ENCODE measurements at regions not wholly inside any gene's neighbourhood (a gene's known extent, or its start where the extent isn't known, plus 50 kb on each side); places are given as distances from the start of the nearest gene placed in this dataset.

DNA sequence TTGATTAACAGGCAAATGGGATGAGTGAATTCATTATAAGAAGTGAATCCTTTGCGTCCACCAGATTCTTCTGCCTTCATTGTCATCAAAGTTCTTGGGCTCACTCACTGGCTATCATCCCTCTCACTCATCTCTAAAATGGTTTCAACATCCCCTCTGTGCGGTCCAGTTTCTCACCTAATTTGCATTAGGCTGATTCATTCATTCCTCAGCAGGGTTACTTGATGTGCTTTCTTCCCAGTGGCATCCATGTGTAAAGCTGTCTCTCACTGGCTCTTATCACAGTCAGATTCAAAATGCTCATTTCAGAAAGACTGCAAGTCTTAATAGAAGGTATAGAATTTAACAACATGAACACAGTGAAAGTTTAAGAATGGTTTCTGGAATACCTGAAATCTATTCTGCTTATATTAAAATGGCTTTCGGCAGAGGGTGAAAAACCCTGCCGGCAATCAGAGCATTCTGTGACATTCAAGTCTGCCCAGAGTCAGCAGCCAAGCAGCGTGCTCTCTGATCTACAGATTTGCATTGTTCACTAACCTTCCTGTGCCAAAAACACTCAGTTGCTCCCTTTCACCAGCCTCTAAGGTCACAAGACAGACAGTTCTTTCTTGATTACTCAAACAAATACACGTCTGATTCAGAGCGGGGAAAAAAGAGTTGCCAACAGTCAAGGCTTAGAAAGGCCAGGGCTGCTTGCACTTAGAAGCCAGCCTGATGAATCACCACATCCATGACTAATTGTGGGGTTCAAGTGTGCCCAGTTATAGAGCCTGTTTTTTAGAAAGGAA lies 106.7 kb downstream of the TES start:
- Histone ChIP-seq H3K27ac (peak overlapping the region; percentile 9 to 68 (median 59)), H3K4me1 (peaks cover 26 to 28% of the 10 kb centered on the region in 2 donors), H3K27me3 (no peaks in the 10 kb centered on the region), H3K36me3 (no peaks in the 10 kb centered on the region), H3K4me3 (replicated peaks in 1 of 3) (no peak overlapping the region), H3K9me3 (no peaks in the 10 kb centered on the region)
- no peak for TF ChIP-seq POLR2A (IDR thresholded peaks at IDR 0.05)
- TF ChIP-seq, protein P1, sequence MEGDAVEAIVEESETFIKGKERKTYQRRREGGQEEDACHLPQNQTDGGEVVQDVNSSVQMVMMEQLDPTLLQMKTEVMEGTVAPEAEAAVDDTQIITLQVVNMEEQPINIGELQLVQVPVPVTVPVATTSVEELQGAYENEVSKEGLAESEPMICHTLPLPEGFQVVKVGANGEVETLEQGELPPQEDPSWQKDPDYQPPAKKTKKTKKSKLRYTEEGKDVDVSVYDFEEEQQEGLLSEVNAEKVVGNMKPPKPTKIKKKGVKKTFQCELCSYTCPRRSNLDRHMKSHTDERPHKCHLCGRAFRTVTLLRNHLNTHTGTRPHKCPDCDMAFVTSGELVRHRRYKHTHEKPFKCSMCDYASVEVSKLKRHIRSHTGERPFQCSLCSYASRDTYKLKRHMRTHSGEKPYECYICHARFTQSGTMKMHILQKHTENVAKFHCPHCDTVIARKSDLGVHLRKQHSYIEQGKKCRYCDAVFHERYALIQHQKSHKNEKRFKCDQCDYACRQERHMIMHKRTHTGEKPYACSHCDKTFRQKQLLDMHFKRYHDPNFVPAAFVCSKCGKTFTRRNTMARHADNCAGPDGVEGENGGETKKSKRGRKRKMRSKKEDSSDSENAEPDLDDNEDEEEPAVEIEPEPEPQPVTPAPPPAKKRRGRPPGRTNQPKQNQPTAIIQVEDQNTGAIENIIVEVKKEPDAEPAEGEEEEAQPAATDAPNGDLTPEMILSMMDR (IDR thresholded peaks at IDR 0.05), result no peak
- peak; percentile 50 to 51 for DNase-seq
- intact Hi-C loops (cut with DNase I), result no loop called here
- WGBS, 2 donors, result 37 to 45% methylated on average over 7 of the region's 7 CpGs

DNA sequence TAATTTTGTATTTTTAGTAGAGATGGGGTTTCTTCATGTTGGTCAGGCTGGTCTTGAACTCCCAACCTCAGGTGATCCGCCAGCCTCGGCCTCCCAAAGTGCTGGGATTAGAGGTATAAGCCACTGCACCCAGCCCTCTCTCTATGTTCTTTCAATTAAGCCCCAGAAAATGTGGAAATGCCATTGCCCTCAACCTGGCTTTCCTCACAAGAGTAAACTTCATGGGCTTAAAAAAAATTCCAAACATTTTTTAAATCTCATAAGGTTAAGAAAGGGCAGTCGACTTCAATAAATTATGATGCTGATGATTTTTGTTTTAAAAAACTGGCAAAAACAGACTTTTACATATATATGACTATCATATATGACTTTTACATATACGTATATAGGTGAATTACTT lies 107.6 kb downstream of the TES start:
- H3K27me3 ChIP-seq, result no peaks in the 10 kb centered on the region
- TF ChIP-seq, protein P1 (IDR thresholded peaks at IDR 0.05), result no peak
- no peak for TF ChIP-seq POLR2A (IDR thresholded peaks at IDR 0.05)
- no peak for DNase-seq
- H3K36me3 ChIP-seq, result no peaks in the 10 kb centered on the region
- H3K9me3 ChIP-seq, result no peaks in the 10 kb centered on the region
- WGBS, 2 donors, result 97 to 98% methylated on average over 4 of the region's 4 CpGs
- peaks cover 18 to 21% of the 10 kb centered on the region in 2 donors for H3K4me1 ChIP-seq
- no peak overlapping the region for H3K4me3 ChIP-seq (replicated peaks in 1 of 3)
- H3K27ac ChIP-seq, result peak overlapping the region; percentile 9 to 68 (median 59)
- intact Hi-C loops (cut with DNase I), result no loop called here

DNA sequence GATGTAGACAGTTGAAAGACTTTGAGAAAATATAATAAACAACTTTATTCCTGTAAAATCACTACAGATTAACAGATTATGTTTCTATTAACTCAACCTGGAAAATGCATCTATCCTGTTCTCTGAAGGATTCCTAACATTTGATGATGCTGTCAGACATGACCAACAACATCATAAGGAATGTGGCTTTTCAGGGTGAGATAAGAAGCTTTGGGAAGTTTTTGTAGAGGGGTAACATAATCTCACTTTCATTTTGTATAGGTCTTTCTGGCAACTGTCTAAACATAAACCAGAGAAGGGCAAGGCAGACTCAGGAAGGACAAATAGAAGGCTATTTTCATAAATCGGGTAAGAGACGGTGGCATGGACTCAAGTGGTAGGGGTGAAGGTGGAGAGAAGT lies 112.2 kb downstream of the TES start:
- no peak for DNase-seq
- H3K4me1 ChIP-seq, result peaks cover 3 to 5% of the 10 kb centered on the region in 2 donors
- no peaks in the 10 kb centered on the region for H3K9me3 ChIP-seq
- no peaks in the 10 kb centered on the region for H3K36me3 ChIP-seq
- whole genome bisulfite sequencing, 2 donors, result 92 to 95% methylated on average over 2 of the region's 2 CpGs
- intact Hi-C loops (cut with DNase I), result no loop called here
- no peak for TF ChIP-seq POLR2A (IDR thresholded peaks at IDR 0.05)
- TF ChIP-seq, protein P1 (IDR thresholded peaks at IDR 0.05), result no peak
- H3K27ac ChIP-seq, result no peak overlapping the region
- H3K27me3 ChIP-seq, result no peaks in the 10 kb centered on the region
- no peak overlapping the region for H3K4me3 ChIP-seq (replicated peaks in 1 of 3)

DNA sequence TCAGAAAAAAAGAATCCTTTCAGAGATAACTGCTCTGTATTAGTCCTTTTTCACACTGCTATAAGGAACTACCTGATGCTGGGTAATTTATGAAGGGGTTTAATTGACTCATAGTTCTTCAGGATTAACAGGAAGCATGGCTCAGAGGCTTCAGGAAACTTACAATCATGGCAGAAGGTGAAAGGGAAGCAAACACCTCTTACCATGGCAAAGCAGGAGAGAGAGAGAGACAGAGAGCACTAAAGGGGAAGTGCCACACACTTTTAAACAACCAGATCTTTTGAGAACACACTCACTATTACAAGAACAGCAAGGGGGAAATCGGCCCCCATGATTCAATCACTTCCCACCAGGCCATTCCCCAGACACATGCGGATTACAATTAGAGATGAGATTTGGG lies 114.2 kb downstream of the TES start:
- intact Hi-C loops (cut with DNase I), result no loop called here
- H3K27me3 ChIP-seq, result no peaks in the 10 kb centered on the region
- 84 to 91% methylated on average over 2 of the region's 2 CpGs for WGBS, 2 donors
- TF ChIP-seq POLR2A (IDR thresholded peaks at IDR 0.05), result no peak
- TF ChIP-seq, protein P1 (IDR thresholded peaks at IDR 0.05), result no peak
- H3K4me3 ChIP-seq (replicated peaks in 1 of 3), result no peak overlapping the region
- H3K27ac ChIP-seq, result no peak overlapping the region
- H3K36me3 ChIP-seq, result no peaks in the 10 kb centered on the region
- no peak for DNase-seq
- H3K9me3 ChIP-seq, result no peaks in the 10 kb centered on the region
- no peaks in the 10 kb centered on the region for H3K4me1 ChIP-seq

DNA sequence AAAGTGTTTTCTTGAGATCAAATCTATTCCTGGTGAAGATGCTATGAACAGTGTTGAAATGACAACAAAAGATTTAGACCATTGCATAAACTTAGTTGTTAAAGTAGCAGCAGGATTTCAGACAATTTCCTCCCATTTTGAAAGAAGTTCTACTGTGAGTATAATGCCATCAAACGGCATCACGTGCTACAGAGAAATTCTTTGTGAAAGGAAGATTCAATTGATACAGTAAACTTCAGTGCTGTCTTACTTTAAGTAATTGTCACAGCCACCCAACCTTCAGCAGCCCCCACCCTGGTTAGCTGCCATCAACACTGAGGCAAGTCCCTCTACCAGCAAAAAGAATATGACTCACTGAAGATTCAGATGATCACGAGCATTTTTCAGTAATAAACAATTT lies 115.2 kb downstream of the TES start:
- no peak for DNase-seq
- intact Hi-C loops (cut with DNase I), result no loop called here
- H3K9me3 ChIP-seq, result no peaks in the 10 kb centered on the region
- no peak overlapping the region for H3K27ac ChIP-seq
- no peaks in the 10 kb centered on the region for H3K36me3 ChIP-seq
- TF ChIP-seq POLR2A (IDR thresholded peaks at IDR 0.05), result no peak
- TF ChIP-seq, protein P1 (IDR thresholded peaks at IDR 0.05), result no peak
- H3K4me3 ChIP-seq (replicated peaks in 1 of 3), result no peak overlapping the region
- no peaks in the 10 kb centered on the region for H3K27me3 ChIP-seq
- peaks cover 7 to 8% of the 10 kb centered on the region in 2 donors for H3K4me1 ChIP-seq
- WGBS, 2 donors, result 93 to 98% methylated on average over 3 of the region's 3 CpGs
